ENCODE measurements at regions not wholly inside any gene's neighbourhood (a gene's known extent, or its start where the extent isn't known, plus 50 kb on each side); places are given as distances from the start of the nearest gene placed in this dataset.

DNA sequence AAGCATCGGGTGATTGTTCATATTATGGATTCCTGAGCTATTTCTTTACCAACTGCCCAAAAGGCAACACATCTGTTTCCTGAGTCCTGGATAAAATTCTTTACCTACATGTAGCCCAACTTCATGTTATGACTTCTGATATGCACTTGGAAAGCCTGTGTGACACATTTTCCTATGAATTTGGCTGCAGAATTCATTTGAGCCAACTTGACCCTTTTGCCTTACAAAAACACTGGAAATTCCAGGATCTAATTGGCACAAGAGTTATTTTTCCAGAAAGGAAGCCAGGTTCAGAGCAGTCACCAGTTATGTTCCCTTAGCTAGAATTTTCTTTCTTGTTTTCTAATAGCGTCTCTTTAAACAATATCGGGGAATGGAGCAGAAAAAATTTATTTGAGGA is 202.5 kb upstream of the LRIG3 start:
- TF ChIP-seq, protein P1, sequence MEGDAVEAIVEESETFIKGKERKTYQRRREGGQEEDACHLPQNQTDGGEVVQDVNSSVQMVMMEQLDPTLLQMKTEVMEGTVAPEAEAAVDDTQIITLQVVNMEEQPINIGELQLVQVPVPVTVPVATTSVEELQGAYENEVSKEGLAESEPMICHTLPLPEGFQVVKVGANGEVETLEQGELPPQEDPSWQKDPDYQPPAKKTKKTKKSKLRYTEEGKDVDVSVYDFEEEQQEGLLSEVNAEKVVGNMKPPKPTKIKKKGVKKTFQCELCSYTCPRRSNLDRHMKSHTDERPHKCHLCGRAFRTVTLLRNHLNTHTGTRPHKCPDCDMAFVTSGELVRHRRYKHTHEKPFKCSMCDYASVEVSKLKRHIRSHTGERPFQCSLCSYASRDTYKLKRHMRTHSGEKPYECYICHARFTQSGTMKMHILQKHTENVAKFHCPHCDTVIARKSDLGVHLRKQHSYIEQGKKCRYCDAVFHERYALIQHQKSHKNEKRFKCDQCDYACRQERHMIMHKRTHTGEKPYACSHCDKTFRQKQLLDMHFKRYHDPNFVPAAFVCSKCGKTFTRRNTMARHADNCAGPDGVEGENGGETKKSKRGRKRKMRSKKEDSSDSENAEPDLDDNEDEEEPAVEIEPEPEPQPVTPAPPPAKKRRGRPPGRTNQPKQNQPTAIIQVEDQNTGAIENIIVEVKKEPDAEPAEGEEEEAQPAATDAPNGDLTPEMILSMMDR (tag by site-specific recombination; IDR thresholded peaks at IDR 0.05) = no peak
- TF ChIP-seq ZBTB8A (tag by site-specific recombination; IDR thresholded peaks at IDR 0.05) (no peak), ZNF629 (tag by site-specific recombination; IDR thresholded peaks at IDR 0.05) (no peak), ZBTB17 (tag by site-specific recombination; IDR thresholded peaks at IDR 0.05) (no peak), ZNF549 (tag by site-specific recombination; IDR thresholded peaks at IDR 0.05) (no peak), REPIN1 (tag by site-specific recombination; IDR thresholded peaks at IDR 0.05; ENCODE audit: low read depth) (no peak), ZNF138 (tag by site-specific recombination; IDR thresholded peaks at IDR 0.05; ENCODE audit: borderline replicate concordance) (no peak)
